ENCODE measurements at regions not wholly inside any gene's neighbourhood (a gene's known extent, or its start where the extent isn't known, plus 50 kb on each side); places are given as distances from the start of the nearest gene placed in this dataset.
"Not testable (repeated sequence)": the region's sequence is repeated elsewhere in the genome, so short reads cannot be mapped to it uniquely, and the experiment has no call there.

- not testable (repeated sequence) for TF ChIP-seq SP1, YY1 (IDR thresholded peaks at IDR 0.05)
- TF ChIP-seq, protein P1, sequence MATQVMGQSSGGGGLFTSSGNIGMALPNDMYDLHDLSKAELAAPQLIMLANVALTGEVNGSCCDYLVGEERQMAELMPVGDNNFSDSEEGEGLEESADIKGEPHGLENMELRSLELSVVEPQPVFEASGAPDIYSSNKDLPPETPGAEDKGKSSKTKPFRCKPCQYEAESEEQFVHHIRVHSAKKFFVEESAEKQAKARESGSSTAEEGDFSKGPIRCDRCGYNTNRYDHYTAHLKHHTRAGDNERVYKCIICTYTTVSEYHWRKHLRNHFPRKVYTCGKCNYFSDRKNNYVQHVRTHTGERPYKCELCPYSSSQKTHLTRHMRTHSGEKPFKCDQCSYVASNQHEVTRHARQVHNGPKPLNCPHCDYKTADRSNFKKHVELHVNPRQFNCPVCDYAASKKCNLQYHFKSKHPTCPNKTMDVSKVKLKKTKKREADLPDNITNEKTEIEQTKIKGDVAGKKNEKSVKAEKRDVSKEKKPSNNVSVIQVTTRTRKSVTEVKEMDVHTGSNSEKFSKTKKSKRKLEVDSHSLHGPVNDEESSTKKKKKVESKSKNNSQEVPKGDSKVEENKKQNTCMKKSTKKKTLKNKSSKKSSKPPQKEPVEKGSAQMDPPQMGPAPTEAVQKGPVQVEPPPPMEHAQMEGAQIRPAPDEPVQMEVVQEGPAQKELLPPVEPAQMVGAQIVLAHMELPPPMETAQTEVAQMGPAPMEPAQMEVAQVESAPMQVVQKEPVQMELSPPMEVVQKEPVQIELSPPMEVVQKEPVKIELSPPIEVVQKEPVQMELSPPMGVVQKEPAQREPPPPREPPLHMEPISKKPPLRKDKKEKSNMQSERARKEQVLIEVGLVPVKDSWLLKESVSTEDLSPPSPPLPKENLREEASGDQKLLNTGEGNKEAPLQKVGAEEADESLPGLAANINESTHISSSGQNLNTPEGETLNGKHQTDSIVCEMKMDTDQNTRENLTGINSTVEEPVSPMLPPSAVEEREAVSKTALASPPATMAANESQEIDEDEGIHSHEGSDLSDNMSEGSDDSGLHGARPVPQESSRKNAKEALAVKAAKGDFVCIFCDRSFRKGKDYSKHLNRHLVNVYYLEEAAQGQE (IDR thresholded peaks at IDR 0.05) = not testable (repeated sequence)
Observed at GRCh38 chr9:102385620-102386019, 609.5 kb upstream of the CYLC2 start.

All from liver (tissue), 2 donors.